Transverse colon (tissue), 4 donors: ENCODE measurements at regions not wholly inside any gene's neighbourhood (a gene's known extent, or its start where the extent isn't known, plus 50 kb on each side); places are given as distances from the start of the nearest gene placed in this dataset.

Source experiments
- DNase-seq: peaks from one replicate; pipeline ENCODE4 v3.0.0-alpha.2; 2019
- H3K27ac ChIP-seq, 4 donors: fragments of 200-600 bp; sonication (generic); 2 replicates each; pipeline ENCODE4 v1.5.1; 2016 to 2018; ENCODE audit warnings: inconsistent platforms in 4 of 4
- H3K27me3 ChIP-seq: fragments of 200-600 bp; sonication (generic); 2 replicates; pipeline ENCODE4 v1.5.1; 2017; ENCODE audit warnings: inconsistent platforms
- H3K36me3 ChIP-seq, 4 donors: fragments of 200-600 bp; sonication (generic); 2 replicates each; pipeline ENCODE4 v1.5.1; 2017 to 2019; ENCODE audit warnings: inconsistent platforms in 4 of 4
- H3K4me1 ChIP-seq, 4 donors: fragments of 200-600 bp; sonication (generic); 2 replicates each; pipeline ENCODE4 v1.5.1; 2017 to 2020; ENCODE audit warnings: inconsistent platforms in 4 of 4
- H3K4me3 ChIP-seq, 4 donors: fragments of 200-600 bp; sonication (generic); 1 replicate in 1 of 4; 2 replicates in 3 of 4; pipeline versions ENCODE4 v1.5.1 to v1.6.1; 2017 to 2019; ENCODE audit warnings: inconsistent platforms in 4 of 4
- H3K9me3 ChIP-seq, 2 donors: fragments of 200-600 bp; sonication (generic); 2 replicates each; pipeline ENCODE4 v1.5.1; 2017 to 2019; ENCODE audit warnings: inconsistent platforms in 2 of 2
- EP300 ChIP-seq: sonication (generic); formaldehyde crosslinking; IDR thresholded peaks from one replicate; pipeline ENCODE4 v1.6.1; 2017; ENCODE audit warnings: antibody characterized with exemption, low read depth
- POLR2A ChIP-seq: fragments of 450-650 bp; IDR thresholded peaks from one replicate; pipeline ENCODE4 v1.6.1; 2016; ENCODE audit warnings: antibody characterized with exemption, mild to moderate bottlenecking, moderate library complexity
- POLR2AphosphoS5 ChIP-seq, 3 donors: sonication (generic); formaldehyde crosslinking; IDR thresholded peaks; one replicate each; pipeline ENCODE4 v1.6.1; 2016; ENCODE audit warnings: antibody characterized with exemption in 3 of 3
- WGBS, 2 donors: methylation state at CpG; one replicate each; pipeline ENCODE4 v1.1.5; 2018; ENCODE audit warnings: low coverage in 1 of 2; 5-methylcytosine and 5-hydroxymethylcytosine counted together
- in situ Hi-C, 4 donors: fragments of 200-750 bp; cut with MboI; loops; one replicate each; pipeline versions ENCODE4 v1.15.0 to v1.15.1; 2017; ENCODE audit warnings: low sequenced_read_pairs in 3 of 4, low pct_ligation_motif_present in 1 of 4, low pct_unique_long_range_greater_than_20kb in 1 of 4
- intact Hi-C: fragments of 100-400 bp; cut with DNase I; formaldehyde crosslinking; loops from one replicate; pipeline ENCODE4 v1.15.1; 2023; ENCODE audit warnings: low total_unique reads
- TF ChIP-seq, protein P1 (sequence below), 5 experiments: fragments of 200-600 bp in 3 of 5; fragments of 450-650 bp in 2 of 5; sonication (generic) in 3 of 5; IDR thresholded peaks; 1 replicate in 2 of 5; 2 replicates in 3 of 5; pipeline ENCODE4 v1.5.1; 2016 to 2017; ENCODE audit warnings: antibody characterized with exemption in 5 of 5, inconsistent platforms in 3 of 5, mild to moderate bottlenecking in 2 of 5, moderate library complexity in 1 of 5

DNA sequence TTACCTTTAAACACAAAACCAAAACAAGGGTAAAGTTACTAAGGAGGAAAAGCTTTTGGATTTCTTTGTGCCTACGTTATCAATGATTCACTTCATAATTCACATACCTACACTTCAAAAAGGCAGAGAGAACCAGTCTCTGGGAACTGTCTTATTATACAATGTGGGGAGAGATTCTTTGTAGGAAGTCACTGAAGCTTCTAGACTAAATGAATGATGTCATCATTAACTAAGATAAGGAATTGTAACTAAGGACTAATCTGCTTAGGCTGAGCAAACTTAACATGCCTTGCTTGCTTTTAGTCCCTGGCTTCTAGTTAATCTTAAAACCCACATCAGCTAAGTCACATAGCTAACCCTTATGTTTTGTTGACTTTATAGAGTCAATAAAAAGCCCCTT, 771.2 kb downstream of the NXPH1 start:
- intact Hi-C loops (no loop called here), in situ Hi-C loops (no loop called here)
- Histone ChIP-seq H3K27me3 (no peaks in the 10 kb centered on the region), H3K9me3 (peaks cover 0 to 1% of the 10 kb centered on the region in 2 donors), H3K27ac (no peak overlapping the region), H3K36me3 (no peaks in the 10 kb centered on the region), H3K4me1 (no peaks in the 10 kb centered on the region), H3K4me3 (no peak overlapping the region)
- DNase-seq, result no peak
- 64 to 65% methylated on average over 1 of the region's 1 CpG for WGBS, 2 donors
- TF ChIP-seq POLR2A (no peak), EP300 (no peak), POLR2AphosphoS5 (IDR thresholded peaks at IDR 0.05) (no peak)
- TF ChIP-seq, protein P1, sequence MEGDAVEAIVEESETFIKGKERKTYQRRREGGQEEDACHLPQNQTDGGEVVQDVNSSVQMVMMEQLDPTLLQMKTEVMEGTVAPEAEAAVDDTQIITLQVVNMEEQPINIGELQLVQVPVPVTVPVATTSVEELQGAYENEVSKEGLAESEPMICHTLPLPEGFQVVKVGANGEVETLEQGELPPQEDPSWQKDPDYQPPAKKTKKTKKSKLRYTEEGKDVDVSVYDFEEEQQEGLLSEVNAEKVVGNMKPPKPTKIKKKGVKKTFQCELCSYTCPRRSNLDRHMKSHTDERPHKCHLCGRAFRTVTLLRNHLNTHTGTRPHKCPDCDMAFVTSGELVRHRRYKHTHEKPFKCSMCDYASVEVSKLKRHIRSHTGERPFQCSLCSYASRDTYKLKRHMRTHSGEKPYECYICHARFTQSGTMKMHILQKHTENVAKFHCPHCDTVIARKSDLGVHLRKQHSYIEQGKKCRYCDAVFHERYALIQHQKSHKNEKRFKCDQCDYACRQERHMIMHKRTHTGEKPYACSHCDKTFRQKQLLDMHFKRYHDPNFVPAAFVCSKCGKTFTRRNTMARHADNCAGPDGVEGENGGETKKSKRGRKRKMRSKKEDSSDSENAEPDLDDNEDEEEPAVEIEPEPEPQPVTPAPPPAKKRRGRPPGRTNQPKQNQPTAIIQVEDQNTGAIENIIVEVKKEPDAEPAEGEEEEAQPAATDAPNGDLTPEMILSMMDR (IDR thresholded peaks at IDR 0.05), result no peak

DNA sequence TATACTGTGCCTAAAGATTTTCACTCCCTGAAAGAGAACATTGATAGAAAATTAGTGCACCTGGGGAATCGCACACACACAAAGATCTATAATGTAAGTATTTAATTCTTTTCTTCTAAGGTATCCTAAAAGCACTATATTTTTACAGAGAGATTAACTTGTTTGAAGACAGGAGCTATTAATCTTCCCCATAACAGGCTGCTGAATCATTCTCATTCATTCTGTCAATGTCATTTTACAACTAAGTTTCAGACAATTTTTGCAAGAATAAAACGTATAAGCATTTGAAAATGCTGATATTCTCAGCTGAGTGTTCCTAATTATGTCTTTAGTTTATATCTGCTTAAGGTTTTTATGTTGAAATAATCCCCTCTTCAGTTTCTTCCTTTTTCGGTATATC, 776.7 kb downstream of the NXPH1 start:
- Histone ChIP-seq H3K27ac (no peak overlapping the region), H3K9me3 (no peaks in the 10 kb centered on the region), H3K27me3 (no peaks in the 10 kb centered on the region), H3K36me3 (no peaks in the 10 kb centered on the region), H3K4me1 (no peaks in the 10 kb centered on the region), H3K4me3 (no peak overlapping the region)
- DNase-seq, result no peak
- TF ChIP-seq EP300, result no peak
- in situ Hi-C loops, result no loop called here
- WGBS, 2 donors, result 55 to 66% methylated on average over 3 of the region's 3 CpGs
- intact Hi-C loops, result no loop called here

DNA sequence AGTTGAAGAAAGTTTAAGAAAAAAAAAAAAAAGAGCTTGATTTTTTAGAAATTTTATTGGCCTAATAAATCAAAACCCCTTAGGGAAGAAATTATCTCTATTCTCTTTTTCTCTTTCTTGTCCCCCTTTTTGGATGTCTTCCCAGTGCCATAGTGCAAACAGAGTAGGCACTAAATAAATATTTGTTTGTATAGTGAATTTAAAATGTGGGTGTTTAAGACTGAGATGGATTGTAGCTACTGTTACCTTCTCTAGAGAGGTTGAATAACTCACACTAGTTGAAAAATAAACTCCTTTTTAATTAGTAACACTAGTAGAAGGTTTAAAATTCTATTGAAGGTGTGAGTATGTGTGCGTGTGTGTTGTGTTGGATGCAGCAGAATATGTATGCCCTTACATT, 783.8 kb downstream of the NXPH1 start:
- in situ Hi-C loops (no loop called here), intact Hi-C loops (no loop called here)
- Histone ChIP-seq H3K4me1 (no peaks in the 10 kb centered on the region), H3K27me3 (no peaks in the 10 kb centered on the region), H3K27ac (no peak overlapping the region), H3K4me3 (no peak overlapping the region), H3K9me3 (no peaks in the 10 kb centered on the region), H3K36me3 (no peaks in the 10 kb centered on the region)
- TF ChIP-seq, protein P1 (IDR thresholded peaks at IDR 0.05), result no peak
- no peak for DNase-seq
- WGBS, 2 donors, result 90 to 100% methylated on average over 1 of the region's 1 CpG

DNA sequence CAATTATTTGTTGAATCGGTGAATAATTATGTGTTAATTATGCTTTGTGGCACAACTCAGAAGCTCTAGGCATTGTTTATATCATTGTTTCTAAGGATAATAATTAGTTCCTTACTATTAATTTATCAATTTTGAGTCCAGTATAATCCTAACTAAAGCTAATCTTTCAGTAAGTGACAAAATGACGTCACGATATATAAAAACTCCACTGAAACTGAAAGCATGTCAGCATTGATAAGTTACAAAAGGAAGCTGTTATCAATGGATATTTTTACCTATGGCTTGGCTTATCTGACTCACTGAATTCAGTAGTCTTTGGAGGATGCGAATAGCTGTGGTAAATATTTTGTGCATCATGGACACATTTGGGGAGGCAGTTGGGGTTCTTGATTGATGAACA, 793.1 kb downstream of the NXPH1 start:
- WGBS, 2 donors, result 83 to 92% methylated on average over 4 of the region's 4 CpGs
- in situ Hi-C loops (no loop called here), intact Hi-C loops (no loop called here)
- TF ChIP-seq POLR2A (no peak), EP300 (no peak), POLR2AphosphoS5 (IDR thresholded peaks at IDR 0.05) (no peak)
- TF ChIP-seq, protein P1 (IDR thresholded peaks at IDR 0.05), result no peak
- no peaks in the 10 kb centered on the region for H3K36me3 ChIP-seq
- H3K27ac ChIP-seq, result no peak overlapping the region
- peaks cover 3 to 13% of the 10 kb centered on the region in 2 donors for H3K9me3 ChIP-seq
- no peak overlapping the region for H3K4me3 ChIP-seq
- no peaks in the 10 kb centered on the region for H3K27me3 ChIP-seq
- no peaks in the 10 kb centered on the region for H3K4me1 ChIP-seq
- no peak for DNase-seq

DNA sequence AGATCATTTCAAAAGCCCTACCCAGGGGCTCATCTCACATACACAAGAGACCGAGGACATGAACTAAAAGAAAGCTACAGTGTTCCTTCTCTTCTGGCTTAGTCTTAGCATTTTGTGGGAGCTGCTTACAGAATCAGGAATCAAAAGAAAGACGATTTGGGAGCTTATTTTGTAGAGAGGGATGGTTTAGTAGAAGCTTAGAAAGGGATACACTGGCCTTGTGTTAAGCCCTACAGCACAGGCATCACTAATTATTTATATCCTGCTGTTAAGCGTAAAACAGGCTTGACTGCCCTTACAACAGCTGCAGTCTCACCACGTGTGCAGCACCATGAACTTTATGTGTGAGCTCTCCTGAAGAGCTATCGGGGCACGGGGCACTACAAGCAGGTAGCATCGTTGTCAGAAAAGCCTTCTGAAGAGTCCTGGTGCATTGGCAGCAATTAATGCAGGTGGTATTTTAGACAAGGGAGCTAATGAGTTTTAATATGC, 798.3 kb downstream of the NXPH1 start:
- H3K27ac ChIP-seq, result no peak overlapping the region
- H3K27me3 ChIP-seq, result no peaks in the 10 kb centered on the region
- intact Hi-C loops (no loop called here), in situ Hi-C loops (no loop called here)
- no peaks in the 10 kb centered on the region for H3K4me1 ChIP-seq
- no peak overlapping the region for H3K4me3 ChIP-seq
- H3K9me3 ChIP-seq, result peaks cover 3 to 8% of the 10 kb centered on the region in 2 donors
- TF ChIP-seq POLR2A (no peak), EP300 (no peak), POLR2AphosphoS5 (IDR thresholded peaks at IDR 0.05) (no peak)
- TF ChIP-seq, protein P1 (IDR thresholded peaks at IDR 0.05), result no peak
- H3K36me3 ChIP-seq, result no peaks in the 10 kb centered on the region
- WGBS, 2 donors, result 46 to 47% methylated on average over 5 to 7 of the region's 7 CpGs
- DNase-seq, result no peak
